ENCODE measurements at regions not wholly inside any gene's neighbourhood (a gene's known extent, or its start where the extent isn't known, plus 50 kb on each side); places are given as distances from the start of the nearest gene placed in this dataset.
A peak's percentile ranks its signal among the peaks of the same experiment; 100 is the strongest.

GRCh38 chr2:216960671-216961268, 100.9 kb upstream of the TNP1 start:
- H3K27ac ChIP-seq = no peak overlapping the region
- DNase-seq = no peak
- no peaks in the 10 kb centered on the region for H3K4me1 ChIP-seq
- 89 to 94% methylated on average over 6 of the region's 6 CpGs for WGBS, 2 donors
- H3K27me3 ChIP-seq = peaks cover 0 to 7% (median 0%) of the 10 kb centered on the region in 7 donors
- H3K4me3 ChIP-seq = no peak overlapping the region
- H3K9me3 ChIP-seq = peaks cover 0 to 12% (median 0%) of the 10 kb centered on the region in 11 donors
- no peak for TF ChIP-seq CTCF (IDR thresholded peaks at IDR 0.05)
- H3K36me3 ChIP-seq = no peaks in the 10 kb centered on the region
- intact Hi-C loops (cut with DNase I) = no loop called here
- ATAC-seq = no peak

GRCh38 chr2:216959433-216959832, 99.6 kb upstream of the TNP1 start:
- Histone ChIP-seq H3K36me3 (no peaks in the 10 kb centered on the region), H3K4me3 (no peak overlapping the region), H3K27me3 (peaks cover 0 to 3% (median 0%) of the 10 kb centered on the region in 7 donors), H3K27ac (no peak overlapping the region), H3K9me3 (peaks cover 0 to 23% (median 9%) of the 10 kb centered on the region in 11 donors), H3K4me1 (no peaks in the 10 kb centered on the region)
- intact Hi-C loops (cut with DNase I) = no loop called here
- DNase-seq (no peak), ATAC-seq (no peak)
- no peak for TF ChIP-seq CTCF (IDR thresholded peaks at IDR 0.05)
- 43 to 56% methylated on average over 3 of the region's 3 CpGs for WGBS, 2 donors

DNA sequence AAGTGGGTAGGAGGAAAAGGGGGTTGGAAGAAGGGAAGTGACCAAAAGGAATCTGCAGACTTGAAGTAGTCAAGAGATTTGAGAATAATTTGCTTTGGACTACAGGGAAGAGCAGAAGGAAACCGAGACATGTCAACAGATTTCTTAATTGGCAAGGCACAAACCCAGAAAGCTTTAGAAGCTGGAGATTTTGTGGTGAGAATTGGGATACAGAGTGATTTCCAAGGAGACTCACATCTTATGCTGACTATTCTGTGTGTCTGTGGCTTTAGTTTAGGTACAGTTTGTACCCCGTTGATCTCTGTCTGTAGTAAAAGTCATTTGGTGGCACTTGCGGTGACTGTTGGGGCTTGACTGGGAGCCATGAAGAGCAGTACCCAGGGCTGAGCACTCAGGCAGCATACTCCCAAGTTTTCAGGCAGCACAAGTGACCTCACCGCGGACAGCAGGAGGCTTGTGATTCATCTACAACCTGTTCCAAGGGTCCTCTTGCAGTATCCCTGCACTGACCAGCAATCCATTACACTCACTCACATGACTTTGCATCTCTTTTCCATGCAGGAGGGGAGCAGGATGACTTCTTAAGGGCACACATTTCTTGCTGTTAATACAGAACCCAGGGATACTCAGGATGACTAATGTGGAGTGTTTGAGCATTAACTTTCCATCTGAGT, 97.1 kb upstream of the TNP1 start:
- Histone ChIP-seq H3K27me3 (peaks cover 0 to 3% (median 0%) of the 10 kb centered on the region in 7 donors), H3K9me3 (peaks cover 0 to 34% (median 5%) of the 10 kb centered on the region in 11 donors), H3K27ac (peak overlapping the region in 1 of 10 donors; percentile 14), H3K4me1 (no peaks in the 10 kb centered on the region), H3K4me3 (no peak overlapping the region), H3K36me3 (no peaks in the 10 kb centered on the region)
- no peak for TF ChIP-seq CTCF (IDR thresholded peaks at IDR 0.05)
- intact Hi-C loops (cut with DNase I) = no loop called here
- ATAC-seq (peak in 6 of 8 donors; percentile 38 to 70 (median 52)), DNase-seq (no peak)
- WGBS, 2 donors = 87 to 91% methylated on average over 5 of the region's 5 CpGs

GRCh38 chr2:216951171-216951570, 91.3 kb upstream of the TNP1 start:
- DNase-seq (no peak), ATAC-seq (no peak)
- H3K27ac ChIP-seq = no peak overlapping the region
- TF ChIP-seq CTCF (IDR thresholded peaks at IDR 0.05) = no peak
- H3K27me3 ChIP-seq = no peaks in the 10 kb centered on the region
- intact Hi-C loops (cut with DNase I) = no loop called here
- peaks cover 0 to 5% (median 0%) of the 10 kb centered on the region in 9 donors for H3K4me1 ChIP-seq
- H3K4me3 ChIP-seq = no peak overlapping the region
- no peaks in the 10 kb centered on the region for H3K36me3 ChIP-seq
- WGBS, 2 donors = 63 to 82% methylated on average over 4 of the region's 4 CpGs
- peaks cover 0 to 40% (median 5%) of the 10 kb centered on the region in 11 donors for H3K9me3 ChIP-seq
